ENCODE measurements at regions not wholly inside any gene's neighbourhood (a gene's known extent, or its start where the extent isn't known, plus 50 kb on each side); places are given as distances from the start of the nearest gene placed in this dataset.

GRCh38 chr6:14047151-14047740 is 70.3 kb upstream of the CD83 start:
- H3K79me2 ChIP-seq (ENCODE audit: control insufficient read depth, insufficient read depth, low read length): no peaks in the 10 kb centered on the region
- no peak overlapping the region for H3K4me2 ChIP-seq (ENCODE audit: insufficient read depth, low read length)
- no peaks in the 10 kb centered on the region for H3K9me1 ChIP-seq (replicated peaks; ENCODE audit: control insufficient read depth, extremely low read depth, insufficient read depth, low read length)
- H4K20me1 ChIP-seq (replicated peaks; ENCODE audit: control insufficient read depth, extremely low read depth, insufficient read depth, low read length): no peaks in the 10 kb centered on the region
- BruUV-seq (replicated peaks): no TSS peak
- ChIA-PET CTCF (interaction anchor here (0.6 to 6.7 kb wide), 14 partner anchors 10 to 253 kb away, joined by 3 to 203 read pairs (median 7); partner anchors contain the start of gene RNF182), POLR2A (no interaction called here)
- H3K9ac ChIP-seq (replicated peaks; ENCODE audit: extremely low read depth, insufficient read depth, low read length): no peak overlapping the region
- H3K4me1 ChIP-seq (ENCODE audit: control insufficient read depth, extremely low read depth, insufficient read depth, low read length): no peaks in the 10 kb centered on the region
- H3K36me3 ChIP-seq (ENCODE audit: control insufficient read depth in 2 of 2, extremely low read depth in 1 of 2, insufficient read depth in 2 of 2, low read length in 2 of 2): no peaks in the 10 kb centered on the region
- H3K9me3 ChIP-seq (replicated peaks; ENCODE audit: control insufficient read depth, insufficient read depth, low read length): no peaks in the 10 kb centered on the region
- FAIRE-seq: no peak
- TF ChIP-seq FOS (IDR thresholded peaks at IDR 0.05; ENCODE audit: borderline replicate concordance, insufficient read depth, low read length): no peak
- TF ChIP-seq JUN (IDR thresholded peaks at IDR 0.05; ENCODE audit: borderline replicate concordance, insufficient read depth, insufficient read length, low read depth): no peak
- no peak for TF ChIP-seq GATA2 (IDR thresholded peaks at IDR 0.05; ENCODE audit: insufficient read depth, insufficient read length, low read depth, low read length)
- TF ChIP-seq MAX (IDR thresholded peaks at IDR 0.05; ENCODE audit: insufficient read depth, insufficient read length): no peak
- TF ChIP-seq POLR2A (IDR thresholded peaks at IDR 0.05; ENCODE audit: low read depth, low read length): no peak
- no peak for TF ChIP-seq POLR2AphosphoS5 (IDR thresholded peaks at IDR 0.05; ENCODE audit: insufficient read depth, low read depth, low read length)
- TF ChIP-seq MYC (IDR thresholded peaks at IDR 0.05; ENCODE audit: low read depth, low read length): no peak
- no peak for TF ChIP-seq EZH2 (IDR thresholded peaks at IDR 0.05; ENCODE audit: borderline replicate concordance, low read depth, low read length, severe bottlenecking)
- no peak for TF ChIP-seq CTCF (IDR thresholded peaks at IDR 0.05; ENCODE audit: extremely low read depth in 1 of 2, insufficient read depth in 1 of 2, low read depth in 1 of 2, low read length in 2 of 2)
- dilution Hi-C loops (cut with MboI; ENCODE audit: extremely low pct_ligation_motif_present, low sequenced_read_pairs): no loop called here
- no peak for DNase-seq (ENCODE audit: low read depth, low spot score)
- intact Hi-C loops (cut with micrococcal nuclease): loop anchor here (2.0 to 10.0 kb wide), 2 partner anchors 20 to 98 kb away; no protein-coding TSS in a partner anchor
- H2AFZ ChIP-seq (ENCODE audit: low read depth, low read length): no peak overlapping the region
- H3K4me3 ChIP-seq (replicated peaks in 1 of 3; ENCODE audit: insufficient read depth in 1 of 3, low read depth in 1 of 3, low read length in 3 of 3): no peak overlapping the region
- H3K27me3 ChIP-seq (ENCODE audit: control insufficient read depth in 2 of 2, insufficient read depth in 2 of 2, low read length in 2 of 2): no peaks in the 10 kb centered on the region
- no peak overlapping the region for H3K27ac ChIP-seq (ENCODE audit: insufficient read depth, low read depth, low read length)
